ENCODE measurements at regions not wholly inside any gene's neighbourhood (a gene's known extent, or its start where the extent isn't known, plus 50 kb on each side); places are given as distances from the start of the nearest gene placed in this dataset.

GRCh38 chr4:178086320-178086719 is 644.1 kb upstream of the AGA start:
- Histone ChIP-seq H3K27ac (ENCODE audit: low read depth in 1 of 2, low read length in 2 of 2) (no peak overlapping the region), H3K4me2 (replicated peaks; ENCODE audit: extremely low read depth, low read length, poor library complexity, severe bottlenecking) (no peak overlapping the region), H3K9me3 (replicated peaks in 1 of 2; ENCODE audit: control insufficient read depth in 1 of 2, insufficient read depth in 1 of 2, low read length in 2 of 2) (peaks cover 14 to 15% of the 10 kb centered on the region in 2 donors), H3K27me3 (ENCODE audit: control insufficient read depth in 2 of 2, insufficient read depth in 2 of 2, low read length in 2 of 2) (no peaks in the 10 kb centered on the region), H2AFZ (ENCODE audit: insufficient read depth, low read depth, low read length, poor library complexity, severe bottlenecking) (no peak overlapping the region), H3K79me2 (ENCODE audit: insufficient read depth, low read length) (no peaks in the 10 kb centered on the region), H3K9ac (ENCODE audit: insufficient read depth, low read length, poor library complexity, severe bottlenecking) (no peak overlapping the region), H3K4me3 (replicated peaks in 1 of 3; ENCODE audit: low read depth in 2 of 3, low read length in 3 of 3) (no peak overlapping the region), H3K4me1 (ENCODE audit: control insufficient read depth in 1 of 2, insufficient read depth in 2 of 2, low read length in 2 of 2) (no peaks in the 10 kb centered on the region), H4K20me1 (ENCODE audit: insufficient read depth, low read length) (no peaks in the 10 kb centered on the region), H3K36me3 (replicated peaks in 1 of 2; ENCODE audit: control insufficient read depth in 1 of 2, insufficient read depth in 2 of 2, low read length in 2 of 2) (no peaks in the 10 kb centered on the region)
- 13% methylated on average over 1 of the region's 2 CpGs for WGBS (ENCODE audit: insufficient coverage)
- no peak for DNase-seq
- Mint-ChIP-seq H3K27me3 (ENCODE audit: low read depth in 3 of 3) (no peaks in the 10 kb centered on the region), H3K36me3 (no peaks in the 10 kb centered on the region), H3K27ac (no peak overlapping the region), H3K4me1 (no peaks in the 10 kb centered on the region), H3K4me3 (no peak overlapping the region), H3K9me3 (peaks cover 0 to 11% (median 7%) of the 10 kb centered on the region in 7 donors)
- intact Hi-C loops (cut with micrococcal nuclease): no loop called here
- TF ChIP-seq, protein P1, sequence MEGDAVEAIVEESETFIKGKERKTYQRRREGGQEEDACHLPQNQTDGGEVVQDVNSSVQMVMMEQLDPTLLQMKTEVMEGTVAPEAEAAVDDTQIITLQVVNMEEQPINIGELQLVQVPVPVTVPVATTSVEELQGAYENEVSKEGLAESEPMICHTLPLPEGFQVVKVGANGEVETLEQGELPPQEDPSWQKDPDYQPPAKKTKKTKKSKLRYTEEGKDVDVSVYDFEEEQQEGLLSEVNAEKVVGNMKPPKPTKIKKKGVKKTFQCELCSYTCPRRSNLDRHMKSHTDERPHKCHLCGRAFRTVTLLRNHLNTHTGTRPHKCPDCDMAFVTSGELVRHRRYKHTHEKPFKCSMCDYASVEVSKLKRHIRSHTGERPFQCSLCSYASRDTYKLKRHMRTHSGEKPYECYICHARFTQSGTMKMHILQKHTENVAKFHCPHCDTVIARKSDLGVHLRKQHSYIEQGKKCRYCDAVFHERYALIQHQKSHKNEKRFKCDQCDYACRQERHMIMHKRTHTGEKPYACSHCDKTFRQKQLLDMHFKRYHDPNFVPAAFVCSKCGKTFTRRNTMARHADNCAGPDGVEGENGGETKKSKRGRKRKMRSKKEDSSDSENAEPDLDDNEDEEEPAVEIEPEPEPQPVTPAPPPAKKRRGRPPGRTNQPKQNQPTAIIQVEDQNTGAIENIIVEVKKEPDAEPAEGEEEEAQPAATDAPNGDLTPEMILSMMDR (IDR thresholded peaks at IDR 0.05): no peak

DNA sequence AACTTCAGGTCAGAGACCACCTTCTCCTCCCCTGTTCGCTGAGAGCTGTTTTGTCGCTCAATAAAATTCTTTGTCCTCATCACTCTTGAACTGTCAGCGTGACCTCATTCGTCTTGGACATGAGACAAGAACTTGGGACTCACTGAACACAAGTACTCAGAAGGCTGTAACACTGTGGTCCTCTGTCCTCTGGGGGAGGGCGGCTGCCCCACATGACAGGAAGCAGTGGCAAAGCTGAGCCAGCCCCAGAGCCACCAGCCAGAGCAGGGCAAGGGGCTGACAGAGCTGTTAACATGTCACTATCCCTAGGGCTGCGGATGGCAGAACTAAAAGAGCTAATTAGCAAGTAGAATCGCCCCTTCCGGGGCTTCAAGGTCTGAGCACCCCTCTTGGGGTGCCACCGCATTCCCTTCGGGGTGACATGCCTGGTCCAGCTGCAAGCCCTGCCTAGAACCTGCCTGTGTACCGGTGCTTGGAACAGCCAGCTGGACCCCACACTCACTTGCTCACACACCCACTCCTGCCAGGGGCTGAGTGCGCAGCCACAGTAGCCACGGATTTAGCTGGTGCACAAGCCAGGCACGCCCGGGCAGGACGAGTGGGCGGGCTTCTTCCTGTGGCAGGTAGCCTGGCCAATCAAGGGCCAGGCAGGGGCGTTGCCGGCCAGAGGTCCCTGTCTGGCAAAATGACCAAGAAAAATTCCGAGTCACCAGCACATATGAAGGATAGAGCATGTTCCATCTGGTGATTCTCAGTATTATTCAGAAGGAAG is 648.6 kb upstream of the AGA start:
- Histone ChIP-seq H3K4me3 (replicated peaks in 1 of 3; ENCODE audit: low read depth in 2 of 3, low read length in 3 of 3) (no peak overlapping the region), H3K4me2 (replicated peaks; ENCODE audit: extremely low read depth, low read length, poor library complexity, severe bottlenecking) (no peak overlapping the region), H3K9ac (ENCODE audit: insufficient read depth, low read length, poor library complexity, severe bottlenecking) (no peak overlapping the region), H3K79me2 (ENCODE audit: insufficient read depth, low read length) (no peaks in the 10 kb centered on the region), H2AFZ (ENCODE audit: insufficient read depth, low read depth, low read length, poor library complexity, severe bottlenecking) (no peak overlapping the region), H3K27me3 (ENCODE audit: control insufficient read depth in 2 of 2, insufficient read depth in 2 of 2, low read length in 2 of 2) (no peaks in the 10 kb centered on the region), H3K9me3 (replicated peaks in 1 of 2; ENCODE audit: control insufficient read depth in 1 of 2, insufficient read depth in 1 of 2, low read length in 2 of 2) (peaks cover 11 to 15% of the 10 kb centered on the region in 2 donors), H3K4me1 (ENCODE audit: control insufficient read depth in 1 of 2, insufficient read depth in 2 of 2, low read length in 2 of 2) (no peaks in the 10 kb centered on the region), H3K27ac (ENCODE audit: low read depth in 1 of 2, low read length in 2 of 2) (no peak overlapping the region), H4K20me1 (ENCODE audit: insufficient read depth, low read length) (no peaks in the 10 kb centered on the region), H3K36me3 (replicated peaks in 1 of 2; ENCODE audit: control insufficient read depth in 1 of 2, insufficient read depth in 2 of 2, low read length in 2 of 2) (no peaks in the 10 kb centered on the region)
- intact Hi-C loops (cut with micrococcal nuclease): no loop called here
- Mint-ChIP-seq H3K27ac (no peak overlapping the region), H3K4me1 (no peaks in the 10 kb centered on the region), H3K36me3 (no peaks in the 10 kb centered on the region), H3K27me3 (ENCODE audit: low read depth in 3 of 3) (no peaks in the 10 kb centered on the region), H3K4me3 (no peak overlapping the region), H3K9me3 (peaks cover 0 to 11% (median 7%) of the 10 kb centered on the region in 7 donors)
- DNase-seq: no peak
- 92% methylated on average over 18 of the region's 20 CpGs for WGBS (ENCODE audit: insufficient coverage)
- TF ChIP-seq, protein P1 (IDR thresholded peaks at IDR 0.05): no peak

All from CD14-positive monocyte (primary cell).